Endothelial cell of umbilical vein (primary cell): ENCODE measurements at regions not wholly inside any gene's neighbourhood (a gene's known extent, or its start where the extent isn't known, plus 50 kb on each side); places are given as distances from the start of the nearest gene placed in this dataset.
"Not testable (repeated sequence)": the region's sequence is repeated elsewhere in the genome, so short reads cannot be mapped to it uniquely, and the experiment has no call there.

Experiments used
- EZH2 ChIP-seq: IDR thresholded peaks from 2 replicates; pipeline ENCODE4 v1.6.1; 2012; ENCODE audit warnings: borderline replicate concordance, low read depth, mild to moderate bottlenecking, moderate library complexity, low read length, inconsistent platforms; ENCODE audit not compliant: severe bottlenecking
- POLR2AphosphoS5 ChIP-seq: IDR thresholded peaks from 2 replicates; pipeline ENCODE4 v1.6.1; 2012; ENCODE audit warnings: low read depth, mild to moderate bottlenecking, control low read depth, low read length, moderate library complexity; ENCODE audit not compliant: insufficient read depth
- TF ChIP-seq, protein P1 (sequence below): IDR thresholded peaks from 2 replicates; pipeline ENCODE4 v1.6.1; 2011; ENCODE audit not compliant: insufficient read depth, insufficient read length

DNA sequence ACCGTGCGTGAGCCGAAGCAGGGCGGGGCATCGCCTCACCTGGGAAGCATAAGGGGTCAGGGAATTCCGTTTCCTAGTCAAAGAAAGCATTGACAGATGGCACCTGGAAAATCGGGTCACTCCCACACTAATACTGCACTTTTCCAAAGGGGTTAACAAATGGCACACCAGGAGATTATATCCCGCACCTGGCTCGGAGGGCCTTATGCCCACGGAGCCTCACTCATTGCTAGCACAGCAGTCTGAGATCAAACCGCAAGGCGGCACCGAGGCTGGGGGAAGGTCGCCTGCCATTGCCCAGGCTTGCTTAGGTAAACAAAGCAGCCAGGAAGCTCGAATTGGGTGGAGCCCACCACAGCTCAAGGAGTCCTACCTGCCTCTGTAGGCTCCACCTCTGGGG is 1698.1 kb downstream of the TP53TG3F start:
- not testable (repeated sequence) for TF ChIP-seq EZH2, POLR2AphosphoS5
- TF ChIP-seq, protein P1, sequence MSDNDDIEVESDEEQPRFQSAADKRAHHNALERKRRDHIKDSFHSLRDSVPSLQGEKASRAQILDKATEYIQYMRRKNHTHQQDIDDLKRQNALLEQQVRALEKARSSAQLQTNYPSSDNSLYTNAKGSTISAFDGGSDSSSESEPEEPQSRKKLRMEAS: not testable (repeated sequence)
